ENCODE measurements at regions not wholly inside any gene's neighbourhood (a gene's known extent, or its start where the extent isn't known, plus 50 kb on each side); places are given as distances from the start of the nearest gene placed in this dataset.

- no peak for DNase-seq (ENCODE audit: low read depth)
These were observed 86.6 kb downstream of the BOD1 start for GRCh38 chr5:173529861-173530260.

GRCh38 chr5:173527671-173528070 lies 88.8 kb downstream of the BOD1 start:
- DNase-seq (ENCODE audit: low read depth) = no peak

DNA sequence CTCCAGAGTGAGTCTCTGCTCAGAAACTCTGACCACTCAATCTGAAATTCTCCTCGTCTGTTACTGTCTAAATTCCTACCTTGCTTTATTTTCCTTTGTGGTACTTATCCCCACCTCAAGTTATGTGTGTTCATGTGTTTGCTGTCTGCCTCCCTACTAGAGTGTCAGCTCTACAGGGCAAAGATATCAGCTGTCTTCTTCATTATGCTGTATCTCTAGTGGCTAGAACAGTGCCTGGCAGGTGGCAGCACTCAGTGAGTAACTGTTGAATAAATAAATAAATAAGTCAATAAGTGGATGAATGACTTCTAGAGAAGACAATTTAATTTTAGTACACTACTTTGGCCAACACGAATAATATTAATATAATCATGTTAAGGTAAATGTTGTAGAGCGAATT lies 92.3 kb downstream of the BOD1 start:
- DNase-seq (ENCODE audit: low read depth) = no peak

DNA sequence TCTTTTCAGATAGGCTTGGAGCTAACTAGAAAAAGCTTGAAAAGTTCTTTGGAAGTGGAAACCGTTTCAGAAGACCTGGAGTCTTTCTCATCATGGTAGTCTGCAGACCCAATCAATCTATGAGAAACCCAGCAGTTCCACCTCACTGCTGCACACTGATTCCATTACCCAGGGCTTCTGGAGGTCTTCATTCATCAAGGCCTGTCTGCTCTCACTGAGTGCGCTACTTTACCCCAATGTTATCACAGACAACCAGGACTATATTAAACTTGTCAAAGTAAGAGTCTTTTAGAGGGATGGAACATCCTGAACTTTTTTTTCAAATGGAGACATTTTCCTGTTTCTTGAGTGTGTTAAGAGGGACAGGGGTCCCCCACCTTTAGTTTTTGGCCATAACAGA lies 93.1 kb downstream of the BOD1 start:
- DNase-seq (ENCODE audit: low read depth) = no peak

GRCh38 chr5:173522518-173522917 lies 93.9 kb downstream of the BOD1 start:
- DNase-seq (ENCODE audit: low read depth) = no peak

DNA sequence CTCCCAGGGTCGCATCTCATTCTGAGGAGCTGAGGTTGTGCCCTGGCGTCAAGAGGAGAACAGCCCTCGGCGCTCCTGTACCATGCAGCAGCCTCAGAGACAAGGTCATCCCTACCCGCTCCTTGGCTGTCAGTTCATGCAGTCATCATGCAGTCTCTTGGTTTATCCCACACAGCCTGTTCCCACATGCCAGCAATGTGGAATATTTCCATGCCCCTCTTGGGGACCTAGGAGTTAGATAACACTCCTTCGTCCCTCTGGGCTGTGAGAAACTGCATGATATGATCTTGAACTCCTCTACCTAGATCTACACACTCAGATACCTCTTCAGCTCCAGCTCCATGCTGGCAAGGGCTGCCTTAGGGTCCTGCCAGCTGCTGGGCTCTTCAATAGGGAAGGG lies 97.6 kb downstream of the BOD1 start:
- DNase-seq (ENCODE audit: low read depth) = no peak

DNA sequence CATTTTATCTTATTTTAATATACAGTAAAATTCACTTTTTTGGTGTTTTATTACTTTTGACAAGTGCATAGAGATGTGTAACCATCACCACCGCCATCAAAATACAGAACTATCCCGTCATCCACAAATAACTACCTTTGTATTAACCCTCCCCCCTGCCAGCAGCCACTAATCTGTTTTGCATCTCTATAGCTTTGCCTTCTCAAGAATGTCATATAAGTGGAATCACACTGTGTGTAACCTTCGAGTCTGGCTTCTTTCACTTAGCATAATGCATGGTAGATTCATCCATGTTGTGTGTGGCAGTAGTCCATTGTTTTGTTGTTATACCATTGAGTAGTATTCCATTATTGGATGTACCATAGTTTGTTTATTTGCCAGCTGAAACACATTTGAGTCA lies 98.8 kb downstream of the BOD1 start:
- DNase-seq (ENCODE audit: low read depth) = no peak

DNA sequence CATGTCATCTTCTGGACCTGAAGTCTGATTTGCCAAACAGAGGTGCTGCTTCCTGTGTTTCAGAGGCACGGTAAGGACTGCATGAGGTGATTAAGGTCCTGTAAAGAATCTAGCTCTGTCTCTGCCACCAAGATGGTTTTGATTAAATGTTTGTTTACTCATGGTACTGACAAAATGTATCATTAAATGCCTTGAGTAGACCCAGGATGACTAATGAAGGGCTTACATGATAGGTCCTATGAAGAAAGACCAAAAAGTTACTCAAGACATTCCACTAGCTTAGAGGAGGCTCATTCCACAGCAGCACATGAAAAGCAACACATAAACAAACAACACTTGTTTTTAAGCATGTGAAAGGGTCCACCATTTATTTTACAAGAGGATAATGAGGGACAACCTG lies 100.9 kb downstream of the BOD1 start:
- DNase-seq (ENCODE audit: low read depth) = peak; percentile 78

DNA sequence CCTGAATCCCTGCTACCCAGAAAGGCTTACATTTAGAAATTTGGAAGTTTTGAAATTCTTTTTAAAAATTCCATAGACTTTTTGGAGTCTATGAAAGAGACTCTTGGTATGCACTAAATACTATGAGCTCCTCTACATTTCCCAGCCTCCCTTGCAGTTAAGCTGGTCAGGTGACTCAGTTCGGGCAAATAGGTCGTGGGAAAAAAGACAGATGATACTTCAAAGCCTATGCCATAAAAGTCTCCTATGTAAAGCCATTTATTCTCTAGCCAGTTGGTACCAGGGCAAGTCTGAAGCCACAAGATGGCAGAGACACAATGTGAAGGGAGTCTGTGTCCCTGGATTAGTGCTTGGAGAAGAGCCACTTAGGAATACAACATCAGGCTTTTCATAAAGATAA lies 101.8 kb downstream of the BOD1 start:
- DNase-seq (ENCODE audit: low read depth) = no peak

GRCh38 chr5:173513521-173513991 lies 102.9 kb downstream of the BOD1 start:
- DNase-seq (ENCODE audit: low read depth) = peak; percentile 57

DNA sequence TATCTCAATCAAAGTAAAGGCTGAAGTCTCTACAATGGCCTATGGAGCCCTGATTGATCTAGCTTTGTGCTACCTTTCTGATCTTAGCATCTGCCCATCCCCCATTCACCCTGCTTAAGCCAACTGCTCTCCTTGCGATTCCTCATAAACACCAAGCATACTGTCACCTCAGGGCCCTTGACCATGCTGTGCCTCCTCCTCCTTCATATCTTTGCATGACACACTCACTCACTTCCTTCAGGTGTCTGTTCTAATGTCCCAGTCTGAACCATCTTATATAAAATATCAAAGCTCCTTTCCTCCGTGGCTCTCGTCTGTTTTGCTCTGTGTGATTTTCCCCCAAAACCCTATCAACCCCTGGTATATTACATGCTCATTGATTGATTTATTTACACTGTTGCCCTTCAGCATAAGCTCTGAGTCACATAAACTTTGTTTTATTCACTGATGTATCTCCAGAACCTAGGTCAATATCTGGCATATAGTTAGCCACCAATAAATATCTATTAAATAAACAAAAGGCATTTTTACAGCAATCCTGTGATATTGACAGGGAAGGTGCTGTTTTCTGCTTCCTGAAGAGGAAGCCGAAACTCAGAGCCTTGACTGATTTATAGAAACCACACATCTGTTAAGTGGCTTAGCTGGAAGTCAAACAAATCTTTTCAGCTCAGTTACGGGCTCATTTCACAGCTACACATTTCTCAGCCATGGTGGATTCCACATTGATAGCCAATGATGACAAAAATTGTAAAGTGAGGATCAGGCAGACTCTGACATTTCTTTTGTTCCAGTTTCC lies 103.6 kb downstream of the BOD1 start:
- no peak for DNase-seq (ENCODE audit: low read depth)

- no peak for DNase-seq (ENCODE audit: low read depth)
These were observed 107.4 kb downstream of the BOD1 start for GRCh38 chr5:173509060-173509459.

DNA sequence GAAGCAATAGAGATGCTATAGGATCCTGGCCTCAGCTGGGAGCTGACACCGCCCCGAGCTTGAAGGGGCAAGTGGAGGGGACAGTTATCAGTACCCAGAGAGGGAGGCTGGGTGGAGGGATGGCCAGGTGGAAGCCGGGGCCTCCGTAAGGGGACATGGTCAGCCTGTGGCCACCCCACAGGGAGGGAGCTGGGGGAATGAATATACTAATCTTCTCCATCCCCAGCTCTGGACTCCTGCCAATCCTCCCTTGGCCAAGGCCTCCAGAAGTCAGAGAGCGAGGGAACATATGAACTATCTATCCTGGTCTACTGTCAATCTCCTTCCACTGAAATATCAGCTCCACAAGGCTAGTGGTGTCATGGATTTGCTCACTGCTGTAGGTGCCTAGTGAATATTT lies 109.3 kb downstream of the BOD1 start:
- DNase-seq (ENCODE audit: low read depth) = no peak

DNA sequence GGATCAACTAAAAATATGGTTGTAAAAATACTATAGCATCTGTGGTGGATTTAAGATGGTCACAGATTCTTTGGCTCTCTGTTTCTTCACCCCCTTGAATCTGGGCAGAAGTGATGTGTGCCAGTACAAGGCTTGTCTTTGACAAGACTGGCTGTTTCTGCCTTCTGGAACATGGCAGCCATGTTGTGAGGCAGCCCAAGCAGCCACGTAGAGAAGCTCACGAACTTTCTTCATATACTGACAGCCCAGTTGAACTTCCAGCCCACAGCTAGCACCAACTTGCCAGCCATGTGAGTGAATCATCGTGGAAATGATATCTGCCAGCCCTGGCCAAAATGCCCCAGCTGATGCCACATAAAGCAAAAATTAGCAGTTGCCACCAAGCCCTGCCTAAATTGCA lies 110.8 kb downstream of the BOD1 start:
- DNase-seq (ENCODE audit: low read depth) = peak; percentile 58

- no peak for DNase-seq (ENCODE audit: low read depth)
These were observed 114.5 kb downstream of the BOD1 start for GRCh38 chr5:173501922-173502321.

- DNase-seq (ENCODE audit: low read depth) = no peak
These were observed 115.2 kb downstream of the BOD1 start for GRCh38 chr5:173501271-173501670.

- DNase-seq (ENCODE audit: low read depth) = no peak
These were observed 116.3 kb downstream of the BOD1 start for GRCh38 chr5:173500213-173500560.

DNA sequence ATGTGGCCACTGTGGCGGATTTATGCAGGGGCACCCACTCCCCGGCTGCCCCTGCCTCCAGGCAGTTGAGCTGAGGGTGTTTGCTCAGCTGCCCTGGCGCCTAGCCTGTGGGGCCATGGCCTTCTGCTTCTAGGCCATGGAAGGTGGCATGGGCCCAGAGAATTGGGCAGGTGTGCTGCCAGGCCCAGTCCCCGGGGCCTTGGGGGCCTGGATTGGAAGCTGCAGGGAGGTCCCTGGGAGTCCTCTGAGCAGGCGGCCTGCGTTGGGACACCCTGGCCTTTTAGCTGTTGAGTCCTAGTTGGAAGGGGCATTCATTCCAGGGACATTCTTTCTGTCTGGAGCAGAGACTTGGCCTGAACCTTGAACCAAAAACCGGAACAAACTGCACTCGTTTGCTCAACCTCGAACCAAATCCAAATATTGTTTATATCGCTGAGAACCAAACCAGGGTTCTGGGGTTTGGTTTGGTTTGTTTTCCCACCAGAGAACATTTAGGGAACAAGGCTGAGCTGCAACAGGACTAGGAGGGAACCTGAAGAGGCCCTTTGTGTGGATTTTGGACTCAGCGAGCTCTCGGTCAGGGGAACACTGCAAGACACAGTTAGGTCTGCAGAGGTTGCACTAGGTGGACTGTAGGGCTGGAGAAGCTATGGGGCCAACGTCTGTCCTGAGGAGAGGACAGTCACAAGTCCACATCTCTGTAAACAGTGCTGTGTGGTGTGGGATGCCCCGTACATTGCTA lies 116.8 kb downstream of the BOD1 start:
- no peak for DNase-seq (ENCODE audit: low read depth)

DNA sequence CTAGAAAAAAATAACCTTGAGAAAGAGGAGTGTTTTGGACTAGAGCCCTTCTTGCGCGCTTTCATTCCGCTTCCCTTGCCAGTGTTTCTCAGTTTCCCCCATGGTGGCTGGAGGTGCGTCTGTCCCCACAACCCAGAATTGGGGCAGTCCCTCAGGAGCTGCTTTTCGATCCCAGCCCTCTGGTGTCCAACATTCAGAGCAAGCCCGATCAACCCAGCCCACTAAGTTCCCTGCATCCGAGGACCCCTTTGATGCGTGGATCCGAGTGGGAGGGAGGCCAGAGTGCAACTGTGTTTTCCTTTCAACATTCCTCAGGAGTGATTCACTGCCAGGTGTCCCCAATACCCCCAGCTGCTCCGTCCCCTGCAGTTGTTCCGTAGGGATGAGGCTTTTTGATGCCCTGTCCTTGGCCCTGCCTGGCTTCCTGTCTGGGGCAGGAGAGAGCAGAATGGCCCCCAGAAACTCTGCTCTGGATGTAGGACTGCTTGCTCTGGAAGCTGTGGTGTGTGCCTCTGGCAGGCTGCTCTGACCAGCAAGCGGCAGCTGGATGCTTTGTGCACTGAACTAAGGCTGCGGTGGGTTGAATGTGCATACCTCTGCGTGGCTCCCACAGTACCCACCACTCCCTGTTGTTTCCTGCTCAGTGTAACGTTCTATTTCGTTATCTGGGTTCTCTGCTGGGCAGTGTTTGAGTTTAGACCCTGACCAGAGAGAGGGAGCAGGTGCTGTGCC lies 117.5 kb downstream of the BOD1 start:
- DNase-seq (ENCODE audit: low read depth) = peak; percentile 87

DNA sequence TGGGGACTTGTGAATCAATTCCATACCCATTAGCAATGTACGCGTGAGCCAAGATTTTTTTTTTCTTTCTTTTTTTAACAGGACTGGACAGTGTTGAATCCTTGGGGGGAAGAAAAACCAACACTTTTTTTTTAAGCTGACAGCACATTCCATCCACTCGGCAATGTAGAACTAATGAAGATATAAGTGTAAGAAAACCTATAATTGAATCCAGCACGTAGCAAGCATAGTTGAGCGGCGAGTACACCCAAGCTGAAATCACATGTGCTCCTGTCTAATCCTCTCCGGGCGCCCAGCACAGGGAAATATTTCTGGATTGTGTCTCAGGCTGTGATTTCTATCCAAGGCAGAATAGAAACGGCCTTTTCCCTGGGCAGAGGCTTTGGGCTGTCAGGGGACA lies 118.2 kb downstream of the BOD1 start:
- DNase-seq (ENCODE audit: low read depth) = peak; percentile 82

DNA sequence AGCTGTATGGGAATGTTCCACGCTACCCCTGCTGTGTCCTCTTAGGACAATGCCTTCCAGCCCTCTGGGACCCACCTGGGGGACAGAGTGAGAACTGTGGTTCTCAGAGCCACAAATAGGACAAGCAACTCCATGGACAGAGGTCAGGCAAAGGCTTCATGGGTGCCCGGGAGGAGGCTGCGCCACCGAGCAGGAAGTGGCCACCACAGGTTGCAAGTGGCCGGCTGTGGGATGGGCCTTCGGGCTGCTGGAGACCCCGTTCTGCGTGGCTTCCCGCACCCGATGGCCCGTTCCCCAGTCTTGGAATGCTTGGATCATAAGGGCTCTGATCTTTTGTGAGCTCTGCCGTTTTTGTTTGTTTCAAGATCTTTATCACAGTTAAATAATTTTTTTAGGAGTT lies 118.8 kb downstream of the BOD1 start:
- no peak for DNase-seq (ENCODE audit: low read depth)

DNA sequence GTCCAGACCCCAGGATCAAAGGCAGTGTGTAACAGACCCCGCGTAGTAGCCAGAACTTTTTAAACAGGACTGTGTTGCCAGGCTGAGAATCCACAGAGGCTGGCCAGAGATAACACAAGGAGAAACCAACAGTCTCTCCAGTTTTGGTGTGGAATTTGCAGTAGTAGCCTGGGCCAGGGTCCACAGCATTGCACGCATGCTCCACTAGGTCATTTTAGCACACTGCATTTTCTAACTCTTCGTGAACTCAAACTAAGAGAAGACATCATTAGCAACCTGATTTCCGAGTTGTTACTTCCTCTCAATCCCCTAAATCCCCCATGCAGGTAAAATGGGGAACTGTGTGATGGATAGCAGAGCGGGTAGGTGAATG lies 119.6 kb downstream of the BOD1 start:
- no peak for DNase-seq (ENCODE audit: low read depth)
